OCI-LY3 (cell line): ENCODE measurements at regions not wholly inside any gene's neighbourhood (a gene's known extent, or its start where the extent isn't known, plus 50 kb on each side); places are given as distances from the start of the nearest gene placed in this dataset.
A peak's percentile ranks its signal among the peaks of the same experiment; 100 is the strongest.

Experiments
- H2AFZ ChIP-seq: fragments of 200-600, 300-600 bp; shearing (Covaris generic); 2 replicates; pipeline ENCODE4 v1.6.0; 2014; ENCODE audit warnings: antibody characterized with exemption, low read depth, low read length
- H3K27ac ChIP-seq: fragments of 200-600, 300-600 bp; sonication (generic); 2 replicates; pipeline ENCODE4 v1.5.1; 2014; ENCODE audit warnings: mild to moderate bottlenecking, low read length, moderate library complexity, mixed read lengths
- H3K27me3 ChIP-seq: fragments of 200-600, 300-600 bp; sonication (generic); 2 replicates; pipeline ENCODE4 v1.6.1; 2014; ENCODE audit warnings: low read depth, low read length, mixed read lengths
- H3K36me3 ChIP-seq: fragments of 200-600, 300-600 bp; sonication (generic); replicated peaks from 2 replicates; pipeline ENCODE3; 2014; ENCODE audit warnings: low read depth, low read length, mixed read lengths
- H3K4me1 ChIP-seq: fragments of 300-600, 200-600 bp; sonication (generic); 2 replicates; pipeline ENCODE4 v1.6.1; 2014; ENCODE audit warnings: low read length, mixed read lengths
- H3K4me2 ChIP-seq: fragments of 200-600, 300-600 bp; sonication (generic); 2 replicates; pipeline ENCODE4 v1.6.1; 2014; ENCODE audit warnings: low read length, mixed read lengths
- H3K4me3 ChIP-seq: fragments of 300-600, 200-600 bp; sonication (generic); 2 replicates; pipeline ENCODE4 v1.5.1; 2014; ENCODE audit warnings: antibody characterized with exemption, mild to moderate bottlenecking, low read length, moderate library complexity
- H3K79me2 ChIP-seq: fragments of 300-600, 200-600 bp; shearing (Covaris generic); 2 replicates; pipeline ENCODE4 v1.6.1; 2014; ENCODE audit warnings: mild to moderate bottlenecking, low read length, mixed read lengths
- H3K9ac ChIP-seq: fragments of 300-600, 200-600 bp; shearing (Covaris generic); 2 replicates; pipeline ENCODE4 v1.6.0; 2014; ENCODE audit warnings: mild to moderate bottlenecking, low read length, moderate library complexity
- H3K9me3 ChIP-seq: fragments of 200-600, 300-600 bp; shearing (Covaris generic); 2 replicates; pipeline ENCODE4 v1.6.1; 2014; ENCODE audit warnings: low read length, mixed read lengths; ENCODE audit not compliant: insufficient read depth
- H4K20me1 ChIP-seq: fragments of 200-600, 300-600 bp; sonication (generic); 2 replicates; pipeline ENCODE4 v1.6.1; 2016; ENCODE audit warnings: low read length, mixed read lengths; ENCODE audit not compliant: insufficient read depth
- EZH2phosphoT487 ChIP-seq: fragments of 200-600 bp; shearing (Covaris generic); IDR thresholded peaks from 2 replicates; pipeline ENCODE4 v1.6.1; 2018; ENCODE audit warnings: antibody characterized with exemption, mixed run types, low read depth
- TF ChIP-seq, protein P1 (sequence below): fragments of 200-600, 300-600 bp; sonication (generic); IDR thresholded peaks from 2 replicates; pipeline ENCODE4 v1.5.1; 2014; ENCODE audit warnings: antibody characterized with exemption, low read length, low read depth

DNA sequence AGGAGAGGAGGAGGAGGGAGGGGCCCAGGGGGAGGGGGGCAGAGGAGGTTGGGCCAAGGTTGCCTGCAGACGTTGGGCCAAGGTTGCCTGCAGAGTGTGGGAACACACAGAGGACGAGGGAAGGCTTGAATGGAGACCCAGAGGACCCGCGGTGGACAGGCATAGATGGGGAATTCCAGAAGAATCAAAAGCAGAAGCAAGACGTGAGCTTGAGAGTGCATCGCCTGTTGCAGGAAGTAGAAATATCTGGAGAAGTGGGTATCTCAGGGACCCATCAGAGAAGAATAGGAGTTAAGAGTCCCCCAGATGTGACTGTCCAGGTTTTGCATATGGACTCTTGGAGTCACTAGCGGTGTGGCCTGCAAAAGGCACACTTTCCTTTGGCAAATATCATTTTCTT is 670.2 kb downstream of the TBC1D22A start:
- H3K4me3 ChIP-seq, result 0 out of 2 replicates have a peak overlapping the region, but pooled peaks have one; percentile 2
- peak overlapping the region; percentile 12 for H3K4me2 ChIP-seq
- no peaks in the 10 kb centered on the region for H3K79me2 ChIP-seq
- TF ChIP-seq, protein P1, sequence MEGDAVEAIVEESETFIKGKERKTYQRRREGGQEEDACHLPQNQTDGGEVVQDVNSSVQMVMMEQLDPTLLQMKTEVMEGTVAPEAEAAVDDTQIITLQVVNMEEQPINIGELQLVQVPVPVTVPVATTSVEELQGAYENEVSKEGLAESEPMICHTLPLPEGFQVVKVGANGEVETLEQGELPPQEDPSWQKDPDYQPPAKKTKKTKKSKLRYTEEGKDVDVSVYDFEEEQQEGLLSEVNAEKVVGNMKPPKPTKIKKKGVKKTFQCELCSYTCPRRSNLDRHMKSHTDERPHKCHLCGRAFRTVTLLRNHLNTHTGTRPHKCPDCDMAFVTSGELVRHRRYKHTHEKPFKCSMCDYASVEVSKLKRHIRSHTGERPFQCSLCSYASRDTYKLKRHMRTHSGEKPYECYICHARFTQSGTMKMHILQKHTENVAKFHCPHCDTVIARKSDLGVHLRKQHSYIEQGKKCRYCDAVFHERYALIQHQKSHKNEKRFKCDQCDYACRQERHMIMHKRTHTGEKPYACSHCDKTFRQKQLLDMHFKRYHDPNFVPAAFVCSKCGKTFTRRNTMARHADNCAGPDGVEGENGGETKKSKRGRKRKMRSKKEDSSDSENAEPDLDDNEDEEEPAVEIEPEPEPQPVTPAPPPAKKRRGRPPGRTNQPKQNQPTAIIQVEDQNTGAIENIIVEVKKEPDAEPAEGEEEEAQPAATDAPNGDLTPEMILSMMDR, result no peak
- no peak for TF ChIP-seq EZH2phosphoT487
- peaks cover 14% of the 10 kb centered on the region; the same call in 1 of the 2 replicates for H3K27me3 ChIP-seq
- peaks cover 6% of the 10 kb centered on the region; the same call in 1 of the 2 replicates for H3K9me3 ChIP-seq
- H3K36me3 ChIP-seq, result no peaks in the 10 kb centered on the region
- H3K27ac ChIP-seq, result no peak overlapping the region
- H4K20me1 ChIP-seq, result no peaks in the 10 kb centered on the region
- peaks cover 14% of the 10 kb centered on the region for H3K4me1 ChIP-seq
- no peak overlapping the region; the same call in 1 of the 2 replicates for H2AFZ ChIP-seq
- H3K9ac ChIP-seq, result no peak overlapping the region

DNA sequence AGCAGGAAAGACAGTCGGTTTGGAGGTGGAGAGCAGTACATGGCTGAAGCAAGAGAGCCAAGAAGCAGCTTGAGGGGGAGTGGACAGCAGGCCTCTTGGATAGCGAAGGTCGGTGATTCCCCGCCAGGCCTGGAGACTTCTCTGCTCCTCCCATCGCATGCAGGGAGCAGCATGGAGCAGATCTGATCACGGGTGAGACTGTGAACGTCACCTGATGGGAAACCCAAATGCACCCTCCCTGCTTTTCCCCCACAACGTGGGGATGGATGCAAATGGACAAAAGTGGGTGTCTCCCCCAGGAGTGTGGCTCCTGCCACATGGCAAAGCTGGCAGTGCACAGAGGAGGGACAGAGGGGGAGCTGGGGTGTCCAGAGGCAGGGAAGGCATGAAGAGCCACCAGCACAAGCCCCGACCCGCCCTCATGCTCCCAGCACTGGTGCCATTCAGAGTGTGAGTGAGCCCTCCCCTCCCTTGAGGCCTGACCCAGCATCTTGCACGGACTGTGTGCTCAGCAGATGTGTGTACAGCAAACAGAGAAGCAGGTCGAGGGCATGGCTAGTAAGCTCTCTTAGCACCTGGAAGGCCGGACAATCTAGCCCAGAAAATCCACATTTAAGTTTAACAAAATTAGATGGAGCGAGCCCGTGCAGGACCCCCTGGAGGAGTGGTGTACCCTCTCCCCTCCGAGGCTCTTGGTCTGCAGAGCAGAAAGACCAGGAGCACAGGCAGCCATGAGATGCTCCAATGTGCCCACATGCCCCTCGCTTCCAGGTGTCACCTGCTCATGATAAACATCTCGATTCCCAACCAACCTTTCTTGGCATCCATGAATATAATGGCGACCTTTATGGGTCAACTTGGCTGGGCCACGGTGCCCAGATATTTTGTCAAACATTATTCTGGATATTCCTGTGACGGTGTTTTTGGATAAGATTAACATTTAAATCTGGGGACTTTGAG is 661.7 kb downstream of the TBC1D22A start:
- no peak for TF ChIP-seq EZH2phosphoT487
- TF ChIP-seq, protein P1, result no peak

DNA sequence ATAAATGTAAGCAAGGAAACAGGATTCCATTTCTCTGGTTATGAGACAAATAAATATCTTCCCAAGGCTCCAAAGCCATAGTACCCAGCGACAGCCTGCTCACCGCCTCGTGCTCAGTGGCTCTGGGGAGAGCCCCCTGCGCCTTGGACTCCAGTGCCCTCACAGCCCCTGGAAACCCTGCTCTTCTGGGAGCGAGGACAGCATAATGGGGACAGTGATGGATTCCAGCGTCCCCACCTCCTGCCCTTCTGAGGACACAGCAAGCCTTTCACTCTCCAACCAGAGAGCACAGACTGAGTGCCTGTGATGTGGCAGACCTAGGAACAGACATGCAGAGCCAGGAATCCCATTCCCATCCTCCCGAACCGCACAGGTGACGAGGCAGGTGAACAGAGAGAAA is 660.8 kb downstream of the TBC1D22A start:
- Histone ChIP-seq H3K4me2 (no peak overlapping the region), H3K27ac (no peak overlapping the region), H4K20me1 (no peaks in the 10 kb centered on the region), H3K9ac (no peak overlapping the region), H2AFZ (no peak overlapping the region), H3K4me3 (no peak overlapping the region), H3K4me1 (no peaks in the 10 kb centered on the region), H3K9me3 (no peaks in the 10 kb centered on the region), H3K79me2 (no peaks in the 10 kb centered on the region), H3K27me3 (peaks cover 10% of the 10 kb centered on the region; the same call in 1 of the 2 replicates), H3K36me3 (no peaks in the 10 kb centered on the region)
- no peak for TF ChIP-seq EZH2phosphoT487
- TF ChIP-seq, protein P1, result no peak

More for the DNA sequence above, 661.7 kb downstream of the TBC1D22A start:
- no peak overlapping the region for H3K9ac ChIP-seq
- H3K4me2 ChIP-seq, result no peak overlapping the region
- H3K27ac ChIP-seq, result no peak overlapping the region
- H3K36me3 ChIP-seq, result no peaks in the 10 kb centered on the region
- H3K4me1 ChIP-seq, result no peaks in the 10 kb centered on the region
- H3K9me3 ChIP-seq, result no peaks in the 10 kb centered on the region
- peaks cover 10% of the 10 kb centered on the region; the same call in 1 of the 2 replicates for H3K27me3 ChIP-seq
- no peak overlapping the region for H2AFZ ChIP-seq
- H3K4me3 ChIP-seq, result no peak overlapping the region
- H4K20me1 ChIP-seq, result no peaks in the 10 kb centered on the region
- no peaks in the 10 kb centered on the region for H3K79me2 ChIP-seq

DNA sequence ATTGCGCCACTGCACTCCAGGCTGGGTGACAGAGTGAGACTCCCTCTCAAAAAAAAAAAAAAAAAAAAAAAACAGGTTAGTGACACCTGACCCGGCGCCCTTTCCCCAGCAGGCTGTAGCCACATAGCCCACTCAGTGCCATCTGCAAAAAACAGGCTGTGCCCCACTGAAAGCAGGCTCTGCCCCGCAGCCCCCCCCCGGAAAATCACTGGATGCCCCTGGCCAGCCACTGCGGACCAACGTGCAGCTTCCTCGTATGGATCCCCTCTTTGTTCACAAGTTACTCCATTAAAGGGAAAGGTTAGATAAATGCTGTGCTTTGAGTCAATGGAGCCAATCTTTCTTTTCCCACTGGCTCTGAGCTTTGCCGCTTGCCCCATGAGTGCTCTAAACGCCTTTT is 660.3 kb downstream of the TBC1D22A start:
- Histone ChIP-seq H3K27me3 (peaks cover 10% of the 10 kb centered on the region; the same call in 1 of the 2 replicates), H3K9ac (no peak overlapping the region), H3K27ac (no peak overlapping the region), H2AFZ (no peak overlapping the region), H3K79me2 (no peaks in the 10 kb centered on the region), H3K4me1 (no peaks in the 10 kb centered on the region), H4K20me1 (no peaks in the 10 kb centered on the region), H3K4me3 (no peak overlapping the region), H3K36me3 (no peaks in the 10 kb centered on the region), H3K9me3 (no peaks in the 10 kb centered on the region), H3K4me2 (no peak overlapping the region)
- TF ChIP-seq, protein P1, result no peak
- no peak for TF ChIP-seq EZH2phosphoT487
